HG02763 (cell line): ENCODE measurements at regions not wholly inside any gene's neighbourhood (a gene's known extent, or its start where the extent isn't known, plus 50 kb on each side); places are given as distances from the start of the nearest gene placed in this dataset.
A peak's percentile ranks its signal among the peaks of the same experiment; 100 is the strongest.
"Not testable (repeated sequence)": the region's sequence is repeated elsewhere in the genome, so short reads cannot be mapped to it uniquely, and the experiment has no call there.

ENCODE experiments used
- ATAC-seq: cut with Tn5 transposase; IDR thresholded peaks from one replicate; pipeline ENCODE4 v1.9.1; 2021; ENCODE audit warnings: mild to moderate bottlenecking, moderate library complexity; ENCODE audit not compliant: unreplicated experiment

DNA sequence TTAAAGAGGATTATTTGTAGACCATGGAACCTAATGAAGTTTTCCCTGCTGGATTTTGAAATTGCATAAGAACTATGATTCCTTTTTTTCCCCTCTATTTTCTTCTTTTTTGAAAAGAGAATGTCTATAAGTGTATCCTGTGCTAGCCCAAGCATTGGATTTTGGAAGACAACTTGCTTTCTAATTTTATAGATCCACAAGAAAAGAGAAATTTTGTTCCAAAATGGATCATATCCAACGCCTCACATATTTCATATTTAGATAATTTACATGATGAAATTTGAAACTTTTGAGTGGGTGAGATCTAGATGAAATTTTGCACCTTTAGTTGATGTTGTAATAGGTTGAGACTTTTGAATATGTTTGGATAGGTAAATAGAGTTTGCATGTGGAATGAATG lies 978.7 kb downstream of the MRPL39 start:
- no peak for ATAC-seq

DNA sequence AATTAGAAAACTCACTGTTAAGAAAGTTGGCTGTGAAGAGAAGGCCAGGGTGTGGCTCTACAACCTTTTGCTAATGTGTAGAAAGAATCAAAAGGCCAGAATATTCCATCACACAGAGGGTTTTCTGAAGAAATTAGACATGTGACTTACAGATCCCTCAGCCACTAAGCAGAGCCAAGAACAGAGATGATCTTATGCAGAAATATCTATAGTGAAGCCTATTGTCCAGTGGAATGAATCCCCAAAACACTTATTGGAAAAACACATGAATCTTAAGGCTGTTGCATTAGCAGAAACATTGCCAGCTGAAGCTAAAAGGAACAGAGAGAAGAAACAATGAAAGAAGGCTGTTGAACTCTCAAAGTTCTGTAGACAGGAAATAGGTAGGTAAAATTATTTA lies 979.2 kb downstream of the MRPL39 start:
- ATAC-seq = no peak

GRCh38 chr21:24617819-24618218 lies 989.5 kb downstream of the MRPL39 start:
- ATAC-seq = no peak

DNA sequence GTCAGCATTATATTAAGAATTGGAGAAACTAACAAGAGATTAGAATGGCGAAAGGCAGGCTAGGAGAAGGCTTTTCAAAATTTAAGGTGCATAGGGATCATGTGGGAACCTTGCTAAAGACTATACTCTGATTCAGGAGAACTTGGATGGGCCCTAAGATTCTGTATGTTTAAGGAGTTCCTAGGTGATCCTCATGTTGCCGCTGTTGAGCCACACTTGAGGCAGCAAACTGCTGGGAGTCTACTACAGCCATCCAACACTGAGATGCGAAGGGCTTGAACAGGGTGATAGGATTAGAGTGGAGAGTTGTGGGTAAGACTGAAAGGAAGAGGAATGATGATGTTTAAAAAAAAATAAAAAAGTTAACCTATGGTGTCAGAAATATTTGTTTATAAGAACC lies 1013.2 kb downstream of the MRPL39 start:
- no peak for ATAC-seq

- ATAC-seq = no peak
These were observed 1017.0 kb downstream of the MRPL39 start for GRCh38 chr21:24590261-24590660.

GRCh38 chr21:24583473-24583872 lies 1023.8 kb downstream of the MRPL39 start:
- no peak for ATAC-seq

DNA sequence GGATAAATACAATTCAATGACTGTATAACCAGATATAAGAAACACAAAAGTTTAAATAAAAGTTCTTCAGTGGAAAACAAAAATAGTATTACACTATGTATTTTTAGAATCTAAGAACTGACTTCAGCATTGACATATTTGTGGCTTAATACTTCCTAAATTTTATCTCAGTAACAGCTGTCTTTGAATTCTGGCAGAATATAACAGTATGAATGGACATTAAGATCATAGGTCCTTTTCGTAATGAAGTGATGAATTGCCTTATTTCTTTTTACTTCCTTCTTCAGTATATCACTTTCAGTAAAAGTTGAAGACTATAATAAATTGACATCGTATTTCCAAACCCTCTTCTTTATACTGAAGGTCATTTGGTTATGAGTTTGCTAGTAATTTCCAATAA lies 1030.0 kb downstream of the MRPL39 start:
- no peak for ATAC-seq

DNA sequence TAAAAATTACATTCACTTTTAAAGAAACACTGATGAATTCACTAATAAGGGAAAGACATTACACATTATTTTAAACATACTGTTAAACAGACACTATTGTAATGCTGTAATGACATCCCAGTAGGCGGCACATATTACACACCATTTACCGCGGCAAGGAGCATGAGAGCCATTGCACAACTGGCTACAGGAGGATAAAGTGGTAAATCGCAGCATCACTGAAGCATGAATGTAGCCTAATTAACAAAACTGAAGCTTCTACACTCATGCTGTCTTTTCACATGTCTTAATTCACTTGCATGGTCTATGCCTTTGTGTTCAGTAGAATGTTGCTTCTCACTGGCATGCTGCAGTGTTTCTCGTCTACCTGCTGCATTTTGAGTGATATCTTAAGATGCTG lies 1046.0 kb downstream of the MRPL39 start:
- no peak for ATAC-seq

GRCh38 chr21:24552491-24552890 lies 1054.8 kb downstream of the MRPL39 start:
- ATAC-seq = no peak

- ATAC-seq = no peak
These were observed 1061.4 kb downstream of the MRPL39 start for GRCh38 chr21:24545807-24546361.

GRCh38 chr21:24514081-24514733 lies 1093.1 kb downstream of the MRPL39 start:
- no peak for ATAC-seq

- ATAC-seq = no peak
These were observed 1098.2 kb downstream of the MRPL39 start for GRCh38 chr21:24509131-24509530.

DNA sequence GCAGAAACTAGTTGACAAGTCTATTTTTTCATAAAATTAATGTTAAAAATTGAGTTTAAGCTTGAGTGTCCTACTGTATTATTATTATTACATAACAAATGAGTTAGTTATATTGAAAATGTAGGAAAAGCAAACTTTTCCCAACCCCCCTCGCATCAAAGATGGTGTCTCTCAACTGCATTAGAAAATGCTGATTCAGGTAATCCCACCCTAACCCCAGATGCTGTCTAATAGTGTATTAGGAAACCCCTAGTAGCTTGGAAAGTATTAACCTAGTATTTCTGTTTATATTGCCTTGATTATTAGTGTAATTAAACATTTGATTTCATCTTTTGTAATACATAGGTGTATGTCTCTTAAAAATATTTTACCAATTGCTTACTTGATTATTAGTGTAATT lies 1120.3 kb downstream of the MRPL39 start:
- ATAC-seq = no peak

DNA sequence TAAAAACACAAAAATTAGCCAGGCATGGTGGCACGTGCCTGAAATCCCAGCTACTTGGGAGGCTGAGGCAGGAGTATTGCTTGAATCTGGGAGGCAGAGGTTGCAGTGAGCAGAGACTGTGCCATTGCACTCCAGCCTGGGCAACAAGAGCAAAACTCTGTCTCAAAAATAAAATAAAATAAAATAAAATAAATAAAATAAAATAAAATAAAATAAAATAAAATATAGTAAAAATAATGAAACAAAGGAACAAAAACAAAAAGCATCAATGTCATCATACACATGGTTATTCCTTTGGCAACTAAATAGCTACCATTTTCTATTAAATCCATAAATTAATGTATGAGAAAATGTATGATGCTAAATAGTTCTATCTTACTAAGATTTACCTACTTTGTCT lies 1123.9 kb downstream of the MRPL39 start:
- ATAC-seq = not testable (repeated sequence)

GRCh38 chr21:24470852-24471251 lies 1136.4 kb downstream of the MRPL39 start:
- ATAC-seq = no peak

DNA sequence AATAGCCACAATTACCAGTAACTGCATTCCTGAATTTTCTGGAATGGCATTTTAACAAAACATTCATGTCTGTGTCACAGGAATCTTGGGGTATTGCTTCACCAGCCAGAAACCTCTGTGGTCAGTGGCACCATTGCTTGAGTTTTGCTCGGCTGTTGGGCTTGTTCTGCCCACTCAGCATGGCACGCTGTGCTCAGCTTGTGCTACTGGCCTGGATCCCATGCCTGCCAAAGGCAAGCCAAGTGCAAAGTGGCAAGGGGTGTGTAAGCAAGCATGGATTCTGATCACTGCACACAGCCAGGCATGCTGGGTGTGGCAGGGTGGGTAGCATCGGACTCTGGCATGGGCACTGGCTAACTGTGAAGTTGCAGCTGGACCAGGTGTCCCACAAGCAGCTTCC lies 1150.9 kb downstream of the MRPL39 start:
- no peak for ATAC-seq

DNA sequence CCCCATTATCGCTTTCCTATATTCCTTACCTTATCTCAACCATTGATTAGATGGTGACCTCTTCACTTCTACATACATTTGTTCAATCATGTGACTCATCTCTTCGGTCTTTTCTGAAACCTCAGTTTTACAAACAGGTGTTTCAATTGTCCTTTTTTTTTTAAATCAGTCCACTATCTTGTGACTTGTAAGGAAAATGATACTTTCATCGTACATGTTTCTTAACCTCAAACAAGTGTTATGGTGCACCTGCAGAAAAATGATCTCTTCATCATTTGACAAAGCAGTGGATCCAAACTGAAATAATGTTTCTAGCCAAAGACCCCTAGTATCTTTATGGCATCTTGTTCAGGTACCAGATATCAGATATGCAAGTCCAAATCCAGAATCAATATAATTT lies 1157.2 kb downstream of the MRPL39 start:
- ATAC-seq = no peak

DNA sequence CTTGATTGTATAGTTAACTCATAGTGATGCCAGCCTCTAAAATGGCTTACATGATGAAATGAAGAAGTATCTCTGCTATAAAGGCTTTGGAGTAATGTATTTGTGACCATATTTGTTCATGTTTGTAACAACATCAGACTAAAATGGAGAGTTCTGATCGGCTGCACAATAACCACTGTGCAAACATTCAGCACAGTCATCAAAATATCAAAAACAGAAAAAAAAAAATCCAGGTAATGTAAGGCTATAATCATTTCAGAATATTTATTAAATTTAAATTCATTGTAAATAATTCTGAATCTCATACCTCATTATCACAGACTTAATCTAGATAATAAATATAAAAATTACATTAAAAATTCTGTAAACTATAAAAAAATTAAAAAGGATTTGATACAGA lies 1161.8 kb downstream of the MRPL39 start:
- ATAC-seq = no peak

GRCh38 chr21:24444736-24445135 lies 1162.5 kb downstream of the MRPL39 start:
- no peak for ATAC-seq

GRCh38 chr21:24436236-24436635 lies 1171.0 kb downstream of the MRPL39 start:
- ATAC-seq = no peak

- peak; percentile 82 for ATAC-seq
These were observed 1178.6 kb downstream of the MRPL39 start for GRCh38 chr21:24428591-24429199.

GRCh38 chr21:24424776-24425175 lies 1182.5 kb downstream of the MRPL39 start:
- ATAC-seq = no peak

DNA sequence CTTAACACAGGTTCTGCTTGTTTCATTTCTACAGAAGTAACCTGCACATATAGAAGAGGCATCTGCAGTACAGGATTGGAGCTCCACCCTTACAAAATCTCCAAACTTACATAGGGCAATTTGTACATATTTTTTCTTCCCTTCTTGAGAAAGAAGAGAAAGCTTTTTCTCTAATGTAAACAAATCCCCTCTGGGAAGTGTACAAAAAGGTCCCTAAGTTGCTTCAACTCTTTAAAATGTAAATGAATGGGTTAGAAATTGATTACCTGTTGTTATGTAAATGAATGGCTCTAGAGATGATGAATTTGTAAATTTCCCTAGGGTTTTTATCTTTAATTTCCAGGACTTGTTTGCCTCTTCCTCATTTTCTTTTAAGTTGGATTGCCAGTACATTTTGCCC lies 1183.7 kb downstream of the MRPL39 start:
- no peak for ATAC-seq
